ENCODE measurements at regions not wholly inside any gene's neighbourhood (a gene's known extent, or its start where the extent isn't known, plus 50 kb on each side); places are given as distances from the start of the nearest gene placed in this dataset.
A peak's percentile ranks its signal among the peaks of the same experiment; 100 is the strongest.

- DNase-seq (ENCODE audit: low read depth in 4 of 4, low spot score in 3 of 4), result no peak
These were observed 249.7 kb downstream of the C4orf33 start for GRCh38 chr4:129345609-129346008.

GRCh38 chr4:129346036-129346435 lies 250.1 kb downstream of the C4orf33 start:
- no peak for DNase-seq (ENCODE audit: low read depth in 4 of 4, low spot score in 3 of 4)

- DNase-seq (ENCODE audit: low read depth in 4 of 4, low spot score in 3 of 4), result no peak
These were observed 250.8 kb downstream of the C4orf33 start for GRCh38 chr4:129346734-129347133.

- DNase-seq (ENCODE audit: low read depth in 4 of 4, low spot score in 3 of 4), result no peak
These were observed 255.1 kb downstream of the C4orf33 start for GRCh38 chr4:129350834-129351721.

GRCh38 chr4:129352480-129352879 lies 256.5 kb downstream of the C4orf33 start:
- DNase-seq (ENCODE audit: low read depth in 4 of 4, low spot score in 3 of 4), result no peak

- DNase-seq (ENCODE audit: low read depth in 4 of 4, low spot score in 3 of 4), result no peak
These were observed 257.5 kb downstream of the C4orf33 start for GRCh38 chr4:129353490-129353889.

GRCh38 chr4:129355031-129355430 lies 259.1 kb downstream of the C4orf33 start:
- DNase-seq (ENCODE audit: low read depth in 4 of 4, low spot score in 3 of 4), result no peak

GRCh38 chr4:129355516-129355915 lies 259.6 kb downstream of the C4orf33 start:
- no peak for DNase-seq (ENCODE audit: low read depth in 4 of 4, low spot score in 3 of 4)

- no peak for DNase-seq (ENCODE audit: low read depth in 4 of 4, low spot score in 3 of 4)
These were observed 262.6 kb downstream of the C4orf33 start for GRCh38 chr4:129358571-129358970.

GRCh38 chr4:129359461-129359860 lies 263.5 kb downstream of the C4orf33 start:
- no peak for DNase-seq (ENCODE audit: low read depth in 4 of 4, low spot score in 3 of 4)

GRCh38 chr4:129362691-129363274 lies 266.8 kb downstream of the C4orf33 start:
- DNase-seq (ENCODE audit: low read depth in 4 of 4, low spot score in 3 of 4), result peak; percentile 61 to 74 (median 65)

GRCh38 chr4:129364747-129365452 lies 268.9 kb downstream of the C4orf33 start:
- no peak for DNase-seq (ENCODE audit: low read depth in 4 of 4, low spot score in 3 of 4)

GRCh38 chr4:129369361-129370010 lies 273.5 kb downstream of the C4orf33 start:
- no peak for DNase-seq (ENCODE audit: low read depth in 4 of 4, low spot score in 3 of 4)

GRCh38 chr4:129371065-129371464 lies 275.1 kb downstream of the C4orf33 start:
- DNase-seq (ENCODE audit: low read depth in 4 of 4, low spot score in 3 of 4), result no peak

- no peak for DNase-seq (ENCODE audit: low read depth in 4 of 4, low spot score in 3 of 4)
These were observed 276.0 kb downstream of the C4orf33 start for GRCh38 chr4:129371926-129372325.

GRCh38 chr4:129377131-129377845 lies 281.3 kb downstream of the C4orf33 start:
- no peak for DNase-seq (ENCODE audit: low read depth in 4 of 4, low spot score in 3 of 4)

GRCh38 chr4:129378364-129378763 lies 282.4 kb downstream of the C4orf33 start:
- DNase-seq (ENCODE audit: low read depth in 4 of 4, low spot score in 3 of 4), result no peak

GRCh38 chr4:129379429-129379828 lies 283.5 kb downstream of the C4orf33 start:
- no peak for DNase-seq (ENCODE audit: low read depth in 4 of 4, low spot score in 3 of 4)

GRCh38 chr4:129384974-129385373 lies 289.0 kb downstream of the C4orf33 start:
- no peak for DNase-seq (ENCODE audit: low read depth in 4 of 4, low spot score in 3 of 4)

- DNase-seq (ENCODE audit: low read depth in 4 of 4, low spot score in 3 of 4), result no peak
These were observed 291.7 kb downstream of the C4orf33 start for GRCh38 chr4:129387666-129388065.
